SK-N-SH treated with all-trans-retinoic acid at 6 μM for 48 hours (cell line): ENCODE measurements at regions not wholly inside any gene's neighbourhood (a gene's known extent, or its start where the extent isn't known, plus 50 kb on each side); places are given as distances from the start of the nearest gene placed in this dataset.

Experiments used
- ATAC-seq: fragments of 200-7000 bp; cut with Tn5 transposase; 3 replicates; pipeline ENCODE4 v1.9.1; 2020; ENCODE audit warnings: mild to moderate bottlenecking, moderate library complexity
- ARNTL ChIP-seq: fragments of 450-650 bp; formaldehyde crosslinking; IDR thresholded peaks from 2 replicates; pipeline ENCODE4 v1.5.0; 2020; ENCODE audit warnings: low read depth, mild to moderate bottlenecking, moderate library complexity, borderline replicate concordance
- BACH2 ChIP-seq: fragments of 250-450 bp; sonication (Bioruptor Pico); IDR thresholded peaks from 2 replicates; pipeline ENCODE4 v1.9.0; 2021; ENCODE audit warnings: mild to moderate bottlenecking, borderline replicate concordance
- CREB5 ChIP-seq: fragments of 250-450 bp; sonication (Bioruptor Pico); IDR thresholded peaks from 2 replicates; pipeline ENCODE4 v1.5.1; 2020; ENCODE audit warnings: low read depth, mild to moderate bottlenecking, moderate library complexity
- CSDC2 ChIP-seq: fragments of 250-450 bp; sonication (Bioruptor Pico); IDR thresholded peaks from 2 replicates; pipeline ENCODE4 v1.5.0; 2020; ENCODE audit warnings: mild to moderate bottlenecking, moderate library complexity
- CSRNP3 ChIP-seq: fragments of 250-450 bp; sonication (Bioruptor Pico); IDR thresholded peaks from 2 replicates; pipeline ENCODE4 v1.5.1; 2021; ENCODE audit warnings: mild to moderate bottlenecking, moderate library complexity
- ESRRG ChIP-seq: fragments of 250-450 bp; sonication (Bioruptor Pico); IDR thresholded peaks from 2 replicates; pipeline ENCODE4 v1.6.1; 2021; ENCODE audit warnings: mild to moderate bottlenecking
- GLIS3 ChIP-seq: fragments of 250-450 bp; sonication (Bioruptor Pico); IDR thresholded peaks from 2 replicates; pipeline ENCODE4 v1.5.0; 2020; ENCODE audit warnings: mild to moderate bottlenecking, moderate library complexity
- ISL1 ChIP-seq: fragments of 250-450 bp; sonication (Bioruptor Pico); IDR thresholded peaks from 2 replicates; pipeline ENCODE4 v2.1.2; 2022; ENCODE audit warnings: mild to moderate bottlenecking, moderate library complexity
- OSR1 ChIP-seq: fragments of 250-450 bp; sonication (Bioruptor Pico); IDR thresholded peaks from 2 replicates; pipeline ENCODE4 v1.8.0; 2022; ENCODE audit warnings: moderate library complexity, mild to moderate bottlenecking, inconsistent platforms
- POU6F1 ChIP-seq: fragments of 250-450 bp; sonication (Bioruptor Pico); IDR thresholded peaks from 2 replicates; pipeline ENCODE4 v1.8.0; 2021; ENCODE audit warnings: low read depth, mild to moderate bottlenecking, moderate library complexity, borderline replicate concordance
- PPARA ChIP-seq: fragments of 250-450 bp; sonication (Bioruptor Pico); IDR thresholded peaks from 2 replicates; pipeline ENCODE4 v1.5.0; 2020; ENCODE audit warnings: mild to moderate bottlenecking, borderline replicate concordance
- RARB ChIP-seq: fragments of 250-450 bp; sonication (Bioruptor Pico); IDR thresholded peaks from 2 replicates; pipeline ENCODE4 v1.8.0; 2021; ENCODE audit warnings: mild to moderate bottlenecking, moderate library complexity
- SNAI2 ChIP-seq: fragments of 250-450 bp; sonication (Bioruptor Pico); IDR thresholded peaks from 2 replicates; pipeline ENCODE4 v1.5.0; 2020; ENCODE audit warnings: mild to moderate bottlenecking, moderate library complexity
- TCF4 ChIP-seq: fragments of 250-450 bp; sonication (Bioruptor Pico); IDR thresholded peaks from 2 replicates; pipeline ENCODE4 v1.8.0; 2021; ENCODE audit warnings: mild to moderate bottlenecking, moderate library complexity, borderline replicate concordance
- TOX ChIP-seq: fragments of 250-450 bp; sonication (Bioruptor Pico); IDR thresholded peaks from 2 replicates; pipeline ENCODE4 v1.8.0; 2021; ENCODE audit warnings: mild to moderate bottlenecking, moderate library complexity, borderline replicate concordance
- TSHZ2 ChIP-seq: fragments of 250-450 bp; sonication (Bioruptor Pico); IDR thresholded peaks from 2 replicates; pipeline ENCODE4 v1.5.0; 2020; ENCODE audit warnings: mild to moderate bottlenecking, moderate library complexity
- ZC3H10 ChIP-seq: fragments of 250-450 bp; sonication (Bioruptor Pico); IDR thresholded peaks from 2 replicates; pipeline ENCODE4 v1.5.1; 2021; ENCODE audit warnings: mild to moderate bottlenecking, moderate library complexity
- ZFP3 ChIP-seq: fragments of 250-450 bp; sonication (Bioruptor Pico); IDR thresholded peaks from 2 replicates; pipeline ENCODE4 v1.5.0; 2020; ENCODE audit warnings: mild to moderate bottlenecking, moderate library complexity
- ZFP30 ChIP-seq: fragments of 450-650 bp; formaldehyde crosslinking; IDR thresholded peaks from 2 replicates; pipeline ENCODE4 v1.5.0; 2022; ENCODE audit warnings: mild to moderate bottlenecking, moderate library complexity
- ZNF565 ChIP-seq: fragments of 450-650 bp; formaldehyde crosslinking; conservative IDR thresholded peaks from 2 replicates; pipeline ENCODE4 v1.5.0; 2020; ENCODE audit warnings: low read depth, mild to moderate bottlenecking, moderate library complexity
- ZNF70 ChIP-seq: fragments of 450-650 bp; formaldehyde crosslinking; IDR thresholded peaks from 2 replicates; pipeline ENCODE4 v1.5.0; 2020; ENCODE audit warnings: mild to moderate bottlenecking, moderate library complexity
- ZNF8 ChIP-seq: fragments of 450-650 bp; formaldehyde crosslinking; IDR thresholded peaks from 2 replicates; pipeline ENCODE4 v1.5.0; 2020; ENCODE audit warnings: mild to moderate bottlenecking, moderate library complexity

GRCh38 chr10:20998036-20998435, 100.9 kb upstream of the NEBL start:
- TF ChIP-seq POU6F1 (CRISPR knock-in tag) (no peak), CREB5 (no peak), RARB (CRISPR knock-in tag) (no peak), ZNF70 (CRISPR knock-in tag) (no peak), ESRRG (CRISPR knock-in tag) (no peak), PPARA (no peak), TCF4 (no peak), TOX (CRISPR knock-in tag) (no peak), BACH2 (CRISPR knock-in tag) (no peak), ZC3H10 (CRISPR knock-in tag) (no peak), GLIS3 (no peak), SNAI2 (CRISPR knock-in tag) (no peak), ISL1 (CRISPR knock-in tag) (no peak), TSHZ2 (CRISPR knock-in tag) (no peak)
- no peak for ATAC-seq

- TF ChIP-seq PPARA = no peak
- no peak for TF ChIP-seq CREB5
- TF ChIP-seq ZFP30 (CRISPR knock-in tag) = no peak
- TF ChIP-seq GLIS3 = no peak
- TF ChIP-seq OSR1 (CRISPR knock-in tag) = no peak
- no peak for TF ChIP-seq ZFP3 (CRISPR knock-in tag)
- no peak for TF ChIP-seq ZNF8 (CRISPR knock-in tag)
- no peak for TF ChIP-seq BACH2 (CRISPR knock-in tag)
- no peak for TF ChIP-seq ARNTL (CRISPR knock-in tag)
- no peak for ATAC-seq
Measured at GRCh38 chr10:20995123-20995987, 98.2 kb upstream of the NEBL start.

GRCh38 chr10:20993830-20994527, 96.9 kb upstream of the NEBL start:
- TF ChIP-seq TOX (CRISPR knock-in tag) = no peak
- TF ChIP-seq ESRRG (CRISPR knock-in tag) = no peak
- TF ChIP-seq ZFP30 (CRISPR knock-in tag) = no peak
- TF ChIP-seq CSRNP3 (CRISPR knock-in tag) = no peak
- TF ChIP-seq POU6F1 (CRISPR knock-in tag) = no peak
- no peak for TF ChIP-seq ZNF70 (CRISPR knock-in tag)
- no peak for TF ChIP-seq CSDC2
- no peak for TF ChIP-seq PPARA
- TF ChIP-seq ZNF565 = no peak
- ATAC-seq = no peak
